H9 (cell line): ENCODE measurements at regions not wholly inside any gene's neighbourhood (a gene's known extent, or its start where the extent isn't known, plus 50 kb on each side); places are given as distances from the start of the nearest gene placed in this dataset.

Experiments
- DNase-seq: peaks from one replicate; pipeline ENCODE4 v3.0.0-alpha.2; 2017
- H2AFZ ChIP-seq: one replicate; pipeline ENCODE4 v1.6.1; 2013; ENCODE audit warnings: mild to moderate bottlenecking, low read length, control low read depth, moderate library complexity
- H2AK5ac ChIP-seq: 2 replicates; pipeline ENCODE4 v1.6.1; 2013; ENCODE audit warnings: low read length, control low read depth, mixed read lengths; ENCODE audit not compliant: insufficient read length
- H2BK120ac ChIP-seq: one replicate; pipeline ENCODE4 v1.6.1; 2013; ENCODE audit warnings: low read depth, mild to moderate bottlenecking, low read length, control low read depth, inconsistent platforms; ENCODE audit not compliant: poor library complexity, severe bottlenecking
- H2BK12ac ChIP-seq: 2 replicates; pipeline ENCODE4 v1.6.1; 2013; ENCODE audit warnings: low read length, control low read depth, mixed read lengths, low read depth; ENCODE audit not compliant: insufficient read length
- H2BK15ac ChIP-seq: 2 replicates; pipeline ENCODE4 v1.6.1; 2013; ENCODE audit warnings: low read depth, low read length, control low read depth
- H2BK20ac ChIP-seq: one replicate; pipeline ENCODE4 v1.6.1; 2013; ENCODE audit warnings: low read depth, mild to moderate bottlenecking, low read length, control low read depth, inconsistent platforms; ENCODE audit not compliant: poor library complexity, severe bottlenecking
- H2BK5ac ChIP-seq: 2 replicates; pipeline ENCODE4 v1.6.1; 2013; ENCODE audit warnings: low read length, control low read depth, mixed read lengths; ENCODE audit not compliant: insufficient read length
- H3K14ac ChIP-seq: 2 replicates; pipeline ENCODE4 v1.6.1; 2013; ENCODE audit warnings: low read length, control low read depth; ENCODE audit not compliant: insufficient read depth
- H3K18ac ChIP-seq: 2 replicates; pipeline ENCODE4 v1.6.1; 2013; ENCODE audit warnings: low read depth, mild to moderate bottlenecking, mixed read lengths, low read length, control low read depth; ENCODE audit not compliant: insufficient read length
- H3K23ac ChIP-seq: 2 replicates; pipeline ENCODE4 v1.6.1; 2013; ENCODE audit warnings: low read length, control low read depth, mixed read lengths, low read depth; ENCODE audit not compliant: insufficient read length
- H3K23me2 ChIP-seq: 2 replicates; pipeline ENCODE4 v1.6.1; 2013; ENCODE audit warnings: low read depth, mild to moderate bottlenecking, mixed read lengths, low read length, control low read depth; ENCODE audit not compliant: insufficient read length, poor library complexity, severe bottlenecking
- H3K27ac ChIP-seq: 2 replicates; pipeline ENCODE4 v1.5.1; 2013; ENCODE audit warnings: low read length, control low read depth, mixed read lengths, low read depth; ENCODE audit not compliant: insufficient read length
- H3K27me3 ChIP-seq: 2 replicates; pipeline ENCODE4 v1.6.1; 2013; ENCODE audit warnings: low read length, control low read depth, inconsistent platforms; ENCODE audit not compliant: insufficient read depth
- H3K4ac ChIP-seq: 2 replicates; pipeline ENCODE4 v1.6.1; 2013; ENCODE audit warnings: low read depth, mild to moderate bottlenecking, control low read depth, inconsistent platforms, low read length, moderate library complexity
- H3K4me1 ChIP-seq: 2 replicates; pipeline ENCODE4 v1.6.1; 2013; ENCODE audit warnings: low read length, control low read depth, inconsistent platforms; ENCODE audit not compliant: insufficient read depth
- H3K4me2 ChIP-seq: 2 replicates; pipeline ENCODE4 v1.6.1; 2013; ENCODE audit warnings: low read length, control low read depth, mixed read lengths; ENCODE audit not compliant: insufficient read length, insufficient read depth
- H3K56ac ChIP-seq: 2 replicates; pipeline ENCODE4 v1.6.1; 2013; ENCODE audit warnings: low read depth, mild to moderate bottlenecking, mixed read lengths, low read length, control low read depth; ENCODE audit not compliant: insufficient read length
- H3K79me1 ChIP-seq: 2 replicates; pipeline ENCODE4 v1.6.1; 2013; ENCODE audit warnings: low read depth, mild to moderate bottlenecking, moderate library complexity, low read length, control low read depth, inconsistent platforms; ENCODE audit not compliant: insufficient read depth, poor library complexity, severe bottlenecking
- H3K79me2 ChIP-seq: 2 replicates; pipeline ENCODE4 v1.6.1; 2013; ENCODE audit warnings: low read length, control low read depth, inconsistent platforms; ENCODE audit not compliant: insufficient read depth
- H3K9ac ChIP-seq: 2 replicates; pipeline ENCODE4 v1.6.1; 2013; ENCODE audit warnings: low read length, control low read depth, mixed read lengths; ENCODE audit not compliant: insufficient read length; ENCODE audit errors: extremely low read depth
- H3K9me3 ChIP-seq: one replicate; pipeline ENCODE4 v1.6.1; 2013; ENCODE audit warnings: low read depth, low read length, inconsistent platforms; ENCODE audit not compliant: control insufficient read depth
- H3T11ph ChIP-seq: one replicate; pipeline ENCODE4 v1.6.1; 2013; ENCODE audit warnings: mild to moderate bottlenecking, low read length, control low read depth, inconsistent platforms
- H4K20me1 ChIP-seq: one replicate; pipeline ENCODE4 v1.6.1; 2013; ENCODE audit not compliant: control insufficient read depth, insufficient read length, insufficient read depth
- H4K5ac ChIP-seq: 2 replicates; pipeline ENCODE4 v1.6.1; 2013; ENCODE audit warnings: low read depth, mild to moderate bottlenecking, mixed read lengths, low read length, control low read depth; ENCODE audit not compliant: insufficient read length
- H4K8ac ChIP-seq: replicated peaks from 2 replicates; pipeline ENCODE4 v1.6.1; 2013; ENCODE audit warnings: low read length, control low read depth, mixed read lengths, low read depth; ENCODE audit not compliant: insufficient read length
- H4K91ac ChIP-seq: 2 replicates; pipeline ENCODE4 v1.6.1; 2013; ENCODE audit warnings: low read depth, mild to moderate bottlenecking, moderate library complexity, mixed read lengths, low read length, control low read depth; ENCODE audit not compliant: insufficient read length
- H3K27ac Mint-ChIP-seq, 3 experiments: 2 replicates in 2 of 3; 3 replicates in 1 of 3; pipeline ENCODE4 v1.8.0; 2020 to 2021; ENCODE audit warnings: mixed read lengths in 3 of 3, mild to moderate bottlenecking in 1 of 3, moderate library complexity in 1 of 3
- H3K27me3 Mint-ChIP-seq: 2 replicates; pipeline ENCODE4 v1.8.0; 2021; ENCODE audit warnings: low read depth, mild to moderate bottlenecking, moderate library complexity, mixed read lengths
- H3K36me3 Mint-ChIP-seq, 3 experiments: 2 replicates in 2 of 3; 3 replicates in 1 of 3; pipeline ENCODE4 v1.8.0; 2020 to 2021; ENCODE audit warnings: low read depth in 3 of 3, mixed read lengths in 3 of 3; ENCODE audit not compliant: insufficient read depth in 1 of 3
- H3K4me1 Mint-ChIP-seq, 2 experiments: 2 replicates each; pipeline ENCODE4 v1.8.0; 2020; ENCODE audit warnings: mixed read lengths in 2 of 2
- H3K4me3 Mint-ChIP-seq, 2 experiments: 2 replicates in 1 of 2; 3 replicates in 1 of 2; pipeline ENCODE4 v1.8.0; 2020 to 2021; ENCODE audit warnings: mild to moderate bottlenecking in 2 of 2, mixed read lengths in 2 of 2, moderate library complexity in 1 of 2
- H3K9me3 Mint-ChIP-seq, 2 experiments: 2 replicates in 1 of 2; 3 replicates in 1 of 2; pipeline ENCODE4 v1.8.0; 2020; ENCODE audit warnings: mild to moderate bottlenecking in 2 of 2, mixed read lengths in 2 of 2, moderate library complexity in 1 of 2
- CTCF ChIP-seq: fragments of 200-600 bp; sonication (generic); conservative IDR thresholded peaks from 3 replicates; pipeline ENCODE4 v1.8.0; 2021; ENCODE audit warnings: antibody characterized with exemption, mild to moderate bottlenecking
- WGBS: extraction: QIAGEN DNeasy Blood & Tissue Kit; methylation state at CpG from one replicate; pipeline ENCODE4 v1.1.7; 2013; ENCODE audit warnings: missing lambda C conversion rate, low lambda C conversion rate, mixed read lengths; ENCODE audit not compliant: insufficient read length; ENCODE audit errors: extremely low coverage; 5-methylcytosine and 5-hydroxymethylcytosine counted together

DNA sequence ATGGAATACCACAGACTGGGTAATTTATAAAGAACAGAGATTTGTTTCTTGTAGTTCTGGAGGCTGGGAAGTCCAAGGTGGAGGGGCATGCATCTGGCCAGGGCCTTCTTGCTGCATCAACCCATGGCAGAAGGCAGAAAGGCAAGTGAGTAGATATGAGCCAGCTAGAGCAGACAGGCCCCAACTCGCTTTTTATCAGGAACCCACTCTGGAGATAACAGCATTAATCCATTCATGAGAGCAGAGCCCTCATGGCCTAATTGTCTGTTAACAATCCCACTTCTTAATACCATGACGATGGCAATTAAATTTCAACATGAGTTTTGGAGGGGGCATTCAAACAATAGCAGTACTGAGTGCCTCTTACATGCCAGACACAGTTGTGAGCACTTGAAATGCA is 87.2 kb upstream of the SOX13 start:
- no peak overlapping the region for H2AFZ ChIP-seq
- no peak overlapping the region for H4K5ac ChIP-seq
- H3K23ac ChIP-seq, result no peak overlapping the region
- H3K4me2 ChIP-seq, result no peak overlapping the region
- H3K56ac ChIP-seq, result no peak overlapping the region
- no peaks in the 10 kb centered on the region for H3K9me3 ChIP-seq
- H3K23me2 ChIP-seq, result no peaks in the 10 kb centered on the region
- no peak overlapping the region for H3K9ac ChIP-seq
- H3K27me3 Mint-ChIP-seq, result no peaks in the 10 kb centered on the region; the same call in none of the 2 replicates
- no peak overlapping the region for H2BK5ac ChIP-seq
- H2BK120ac ChIP-seq, result peak overlapping the region; percentile 85
- peaks cover 41% of the 10 kb centered on the region in 2 experiments for H3K9me3 Mint-ChIP-seq
- peak overlapping the region; percentile 12 for H3K18ac ChIP-seq
- no peak overlapping the region; a peak in 1 of 5 replicates for H3K4me3 Mint-ChIP-seq
- H4K91ac ChIP-seq, result no peak overlapping the region
- no peak overlapping the region for H3K27ac ChIP-seq
- no peak overlapping the region for H3K4ac ChIP-seq
- H3K79me2 ChIP-seq, result no peaks in the 10 kb centered on the region
- H3K4me1 ChIP-seq, result peaks cover 4% of the 10 kb centered on the region; the same call in 1 of the 2 replicates
- no peak overlapping the region for H2BK15ac ChIP-seq
- H3K79me1 ChIP-seq, result no peaks in the 10 kb centered on the region
- no peaks in the 10 kb centered on the region for H4K20me1 ChIP-seq
- no CpG with 5 or more reads among the region's 2 CpGs for WGBS
- TF ChIP-seq CTCF, result no peak
- no peak overlapping the region for H3K14ac ChIP-seq
- peak overlapping the region; percentile 99 for H2BK20ac ChIP-seq
- H3K27ac Mint-ChIP-seq, result peak overlapping the region; percentile 95 to 99 (median 95)
- H3T11ph ChIP-seq, result peak overlapping the region; percentile 91
- H3K4me1 Mint-ChIP-seq, result peaks cover 39 to 47% of the 10 kb centered on the region in 2 experiments
- no peak overlapping the region for H4K8ac ChIP-seq
- H2BK12ac ChIP-seq, result no peak overlapping the region
- H3K27me3 ChIP-seq, result no peaks in the 10 kb centered on the region
- H3K36me3 Mint-ChIP-seq, result peaks cover 11 to 50% (median 22%) of the 10 kb centered on the region in 3 experiments
- no peak overlapping the region for H2AK5ac ChIP-seq
- DNase-seq, result no peak
